ENCODE measurements at regions not wholly inside any gene's neighbourhood (a gene's known extent, or its start where the extent isn't known, plus 50 kb on each side); places are given as distances from the start of the nearest gene placed in this dataset.
A peak's percentile ranks its signal among the peaks of the same experiment; 100 is the strongest.

DNA sequence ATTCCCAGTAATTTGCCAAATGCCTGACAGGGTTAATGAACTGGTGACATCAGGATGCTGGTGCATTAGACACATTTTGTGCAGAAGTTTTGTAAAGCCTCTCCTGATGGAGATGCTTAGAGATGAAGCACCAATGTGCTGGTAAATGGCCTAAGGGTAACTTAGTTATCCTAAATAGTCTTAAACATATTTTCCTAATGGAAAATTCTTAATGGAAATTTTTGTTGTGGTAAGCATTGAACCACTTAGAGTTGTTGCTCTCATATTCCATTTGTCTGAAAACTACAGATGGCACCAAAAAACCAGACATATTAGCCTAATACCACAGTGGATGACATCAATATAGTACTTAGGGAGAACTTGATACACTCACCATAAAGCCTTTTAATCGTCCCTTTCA, 154.5 kb upstream of the ANK2 start:
- DNase-seq (ENCODE audit: low spot score) = no peak

GRCh38 chr4:112895811-112896608, 153.4 kb upstream of the ANK2 start:
- peak; percentile 53 for DNase-seq (ENCODE audit: low spot score)

GRCh38 chr4:112896609-112897190, 152.8 kb upstream of the ANK2 start:
- DNase-seq (ENCODE audit: low spot score) = no peak

DNA sequence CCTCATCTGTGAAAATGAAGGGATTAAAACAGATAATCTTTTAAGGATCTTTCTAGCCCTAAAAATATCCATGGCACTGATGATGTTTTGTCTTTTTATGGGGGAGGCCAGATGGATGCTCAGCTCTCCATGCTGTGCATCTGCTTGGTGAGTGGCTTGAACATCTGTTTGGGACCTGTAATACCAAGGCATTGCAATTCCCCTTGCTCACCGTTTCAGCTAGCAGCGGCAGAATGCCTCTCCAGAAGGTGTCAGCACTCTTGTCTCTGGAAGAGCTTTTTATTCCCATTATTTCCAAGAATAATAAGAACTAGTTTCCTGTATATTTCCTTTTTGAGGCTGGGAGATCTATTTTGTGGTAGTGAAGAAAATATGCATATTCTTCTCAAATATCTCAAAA, 151.9 kb upstream of the ANK2 start:
- no peak for DNase-seq (ENCODE audit: low spot score)

DNA sequence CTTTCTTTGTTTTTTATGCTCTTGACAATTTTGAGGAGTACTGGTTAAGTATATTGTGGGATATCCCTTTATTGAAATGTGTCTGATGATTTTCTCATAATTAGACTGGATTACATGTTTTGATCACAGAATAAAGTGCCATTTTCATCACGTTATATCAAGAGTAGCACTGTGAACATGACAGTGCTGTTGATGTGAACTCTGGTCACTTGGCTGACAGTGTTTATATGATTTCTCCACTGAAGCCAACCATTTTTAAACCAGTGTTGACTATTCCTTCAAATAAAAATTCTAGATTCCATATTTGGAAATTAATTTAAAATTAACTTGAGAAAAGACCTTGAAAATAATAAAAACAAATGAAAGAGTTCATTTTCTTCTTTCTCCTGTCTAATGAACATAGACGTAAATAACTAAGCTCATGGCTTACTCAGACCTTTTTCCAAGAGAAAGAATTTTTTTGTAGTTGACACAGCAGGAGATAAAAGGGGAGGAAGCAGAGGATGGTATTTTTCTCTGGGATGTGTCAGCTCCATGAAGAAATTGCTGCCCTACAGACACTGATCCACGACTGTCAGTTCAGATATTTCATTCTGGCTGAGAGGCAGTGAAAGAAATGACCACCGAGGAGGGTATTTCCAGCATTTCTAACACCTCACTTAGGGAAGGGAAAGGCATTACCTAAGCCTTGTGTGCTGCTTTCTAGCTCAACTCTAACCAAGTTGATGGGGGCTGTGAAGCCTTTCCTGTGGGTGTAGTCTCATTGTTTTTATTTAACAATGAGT, 150.9 kb upstream of the ANK2 start:
- DNase-seq (ENCODE audit: low spot score) = no peak

DNA sequence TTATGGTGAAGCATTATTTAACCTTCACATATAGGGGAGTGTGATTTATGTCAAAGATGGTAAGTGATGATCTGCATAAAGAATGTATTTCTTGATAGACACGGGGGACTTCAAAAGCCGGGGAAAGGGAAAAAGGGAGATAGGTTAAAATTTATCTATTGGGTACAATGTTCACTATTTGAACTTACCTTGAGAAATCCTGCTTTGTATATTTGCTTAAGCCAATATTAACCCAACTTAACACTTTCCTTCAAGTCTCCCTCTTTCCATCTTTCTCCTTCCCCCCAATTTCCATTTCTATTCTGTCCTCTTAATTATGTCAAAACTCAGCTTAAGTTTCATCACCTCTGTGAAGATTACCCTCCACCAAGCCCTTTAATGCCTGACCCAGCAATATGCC, 149.0 kb upstream of the ANK2 start:
- DNase-seq (ENCODE audit: low spot score) = no peak

GRCh38 chr4:112901962-112902411, 147.5 kb upstream of the ANK2 start:
- DNase-seq (ENCODE audit: low spot score) = no peak

DNA sequence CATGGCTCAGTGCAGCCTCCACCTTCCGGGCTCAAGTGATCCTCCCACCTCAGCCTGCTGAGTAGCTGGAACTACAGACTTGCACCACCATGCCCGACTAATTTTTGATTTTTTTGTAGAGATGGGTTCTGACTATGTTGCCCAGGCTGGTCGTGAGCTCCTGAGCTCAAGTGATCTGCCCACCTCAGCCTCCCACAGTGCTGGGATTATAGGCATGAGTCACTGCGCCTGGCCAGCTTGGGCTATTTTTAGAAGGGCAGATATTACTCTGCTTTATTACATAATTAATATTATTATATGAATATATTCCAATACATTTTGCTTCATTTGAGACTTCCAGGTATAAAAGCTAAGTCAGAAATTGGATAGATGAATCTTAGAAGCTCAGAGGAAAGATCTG, 143.7 kb upstream of the ANK2 start:
- DNase-seq (ENCODE audit: low spot score) = no peak

GRCh38 chr4:112908511-112908910, 140.9 kb upstream of the ANK2 start:
- no peak for DNase-seq (ENCODE audit: low spot score)

DNA sequence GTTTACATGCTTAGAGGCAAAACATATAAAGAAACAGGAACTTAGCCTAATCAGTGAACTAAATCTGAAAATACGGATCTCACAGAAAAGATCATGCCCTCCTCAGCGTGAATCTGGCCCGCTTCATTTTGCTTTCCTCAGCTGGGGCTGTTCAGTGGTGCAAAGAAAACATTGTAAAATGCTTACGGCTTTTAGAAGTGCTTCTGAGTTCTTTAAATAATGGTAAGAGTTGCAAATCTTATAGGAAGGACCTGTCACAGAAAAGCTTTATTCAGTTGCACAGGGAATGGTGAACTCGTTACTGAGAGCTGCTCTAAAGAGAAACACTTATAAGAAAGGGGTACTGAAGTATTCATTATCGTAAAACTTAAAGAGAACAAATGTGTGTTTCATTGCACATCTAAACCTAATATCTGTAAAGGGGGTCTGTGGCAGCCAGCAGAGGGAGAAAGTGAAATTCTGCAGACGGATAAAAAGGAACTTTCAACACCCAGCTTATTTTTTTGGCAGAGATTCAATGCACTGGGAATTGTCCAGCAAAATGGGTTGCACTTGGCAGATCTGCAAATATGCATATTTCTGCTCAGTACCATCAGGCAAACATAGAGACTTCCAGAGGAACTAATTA, 139.2 kb upstream of the ANK2 start:
- DNase-seq (ENCODE audit: low spot score) = no peak

- no peak for DNase-seq (ENCODE audit: low spot score)
Observed at GRCh38 chr4:112916868-112917267, 132.6 kb upstream of the ANK2 start.

- DNase-seq (ENCODE audit: low spot score) = no peak
Observed at GRCh38 chr4:112923516-112923915, 125.9 kb upstream of the ANK2 start.

DNA sequence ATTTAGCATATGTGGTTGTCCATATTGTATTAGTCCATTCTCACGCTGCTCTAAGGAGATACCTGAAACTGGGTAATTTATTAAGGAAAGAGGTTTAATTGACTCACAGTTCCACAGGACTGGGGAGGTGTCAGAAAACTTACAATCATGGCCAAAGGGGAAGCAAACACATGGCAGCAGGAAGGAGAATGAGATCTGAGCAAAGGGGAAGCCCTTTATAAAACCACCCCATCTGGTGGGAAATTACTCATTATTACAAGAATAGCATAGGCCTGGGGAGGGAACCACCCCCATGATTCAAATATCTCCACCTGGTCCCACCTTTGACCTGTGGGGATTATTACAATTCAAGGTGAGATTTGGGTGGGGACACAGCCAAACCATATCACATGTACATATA, 122.6 kb upstream of the ANK2 start:
- DNase-seq (ENCODE audit: low spot score) = no peak

DNA sequence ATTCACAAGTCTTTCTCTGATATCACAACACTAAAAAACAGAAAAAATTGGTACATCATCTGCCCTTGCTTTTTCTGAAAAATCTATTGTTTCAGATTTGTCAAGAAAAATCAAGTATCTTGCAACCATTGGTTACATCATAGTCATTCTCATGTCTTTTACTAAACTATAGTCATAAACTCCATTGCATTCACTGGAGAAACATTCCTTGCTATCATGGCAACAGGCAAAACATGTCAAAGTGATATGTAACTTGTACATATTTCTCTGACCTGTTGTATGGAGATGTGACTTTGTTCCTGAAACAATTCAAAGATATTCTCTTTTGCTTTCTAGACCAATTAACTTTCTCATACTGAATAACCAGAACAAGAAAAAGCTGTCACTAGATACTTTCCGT, 121.9 kb upstream of the ANK2 start:
- no peak for DNase-seq (ENCODE audit: low spot score)

GRCh38 chr4:112931001-112931400, 118.5 kb upstream of the ANK2 start:
- no peak for DNase-seq (ENCODE audit: low spot score)

- no peak for DNase-seq (ENCODE audit: low spot score)
Observed at GRCh38 chr4:112933790-112934189, 115.7 kb upstream of the ANK2 start.

DNA sequence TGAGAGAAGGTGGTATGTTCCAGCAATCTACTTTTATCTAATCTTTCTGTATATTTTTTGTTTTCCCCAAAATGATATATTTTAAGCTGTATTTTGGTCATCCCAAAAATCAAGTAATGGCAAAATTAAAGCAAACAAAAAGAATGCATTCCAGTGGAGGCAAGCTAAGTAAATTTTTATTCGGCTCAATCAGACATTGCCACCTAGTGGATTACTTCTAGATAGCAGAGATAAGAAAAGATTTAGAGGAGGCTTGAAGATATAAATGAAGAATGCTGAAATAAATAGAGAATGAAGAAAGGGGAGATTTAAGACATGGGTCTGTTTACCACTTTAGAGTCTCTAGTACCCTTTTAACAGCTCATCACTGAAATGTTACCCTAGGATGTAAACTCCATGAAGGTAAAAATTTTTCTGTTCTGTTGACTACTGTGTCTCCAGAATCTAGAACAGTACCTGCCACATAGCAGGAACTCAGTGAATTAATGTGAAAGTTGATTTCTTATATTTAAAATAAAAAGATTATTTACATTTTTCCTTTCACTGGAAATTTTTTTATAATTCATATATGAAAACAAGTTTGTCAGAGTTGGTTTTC, 110.9 kb upstream of the ANK2 start:
- no peak for DNase-seq (ENCODE audit: low spot score)

DNA sequence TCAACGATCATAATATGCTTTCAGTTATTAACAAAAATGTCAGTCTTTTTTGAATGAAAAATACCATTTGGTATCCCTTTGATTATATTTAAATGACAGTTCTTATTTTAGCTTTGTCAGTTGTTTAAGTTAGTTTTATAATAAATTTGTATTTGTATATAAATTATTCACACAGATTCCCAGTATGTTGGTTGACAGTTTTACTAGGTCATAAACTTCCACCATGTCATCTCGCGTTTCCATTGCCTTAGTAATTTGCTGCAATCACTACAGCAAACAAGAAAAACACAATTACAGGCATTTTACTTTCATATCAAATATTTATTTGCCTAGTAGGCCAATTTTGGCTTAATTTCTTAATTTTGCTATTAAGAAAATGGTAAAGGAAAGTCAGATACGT, 109.6 kb upstream of the ANK2 start:
- DNase-seq (ENCODE audit: low spot score) = no peak

- no peak for DNase-seq (ENCODE audit: low spot score)
Observed at GRCh38 chr4:112940336-112940735, 109.1 kb upstream of the ANK2 start.

GRCh38 chr4:112942077-112942476, 107.4 kb upstream of the ANK2 start:
- no peak for DNase-seq (ENCODE audit: low spot score)

- DNase-seq (ENCODE audit: low spot score) = no peak
Observed at GRCh38 chr4:112942997-112943396, 106.5 kb upstream of the ANK2 start.

DNA sequence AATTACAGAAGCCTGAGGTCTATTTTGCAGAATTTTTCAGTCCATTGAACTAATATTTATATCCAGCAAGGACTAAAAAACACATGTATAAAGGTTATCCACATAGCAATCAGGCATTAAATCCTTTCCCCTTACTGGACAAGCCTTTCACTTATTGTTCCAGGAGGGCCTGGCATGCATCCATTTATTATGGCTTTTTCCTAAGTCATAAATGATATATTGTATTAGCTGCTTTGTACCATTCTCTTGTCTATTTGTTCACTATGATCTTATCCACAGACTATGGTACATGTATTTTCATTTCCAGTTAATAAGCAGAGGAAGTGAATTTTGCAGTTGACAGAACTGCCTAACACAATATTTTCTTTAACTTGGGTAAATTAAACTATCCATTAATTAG, 105.4 kb upstream of the ANK2 start:
- no peak for DNase-seq (ENCODE audit: low spot score)
